GM12878 (cell line): ENCODE measurements at regions not wholly inside any gene's neighbourhood (a gene's known extent, or its start where the extent isn't known, plus 50 kb on each side); places are given as distances from the start of the nearest gene placed in this dataset.

Experiments used
- ATAC-seq: fragments of 200-7000 bp; cut with Tn5 transposase; 3 replicates; pipeline ENCODE4 v1.9.1; 2020; ENCODE audit warnings: mild to moderate bottlenecking, moderate library complexity
- BruUV-seq: library from RNA; stranded (reverse); fragments of 400-500 nt; replicated peaks from 2 replicates; lab custom pipeline; 2021; lab: Mats Ljungman, UMichigan
- CTCF ChIA-PET: fragments of 300-600 bp; sonication (Branson Sonifier 250); formaldehyde crosslinking; extraction: SDS; loops from one replicate; lab custom pipeline; 2021; ENCODE audit warnings: inconsistent platforms; lab: Yijun Ruan, JAX
- POLR2A ChIA-PET: fragments of 350-600 bp; formaldehyde crosslinking; extraction: SDS; loops from one replicate; lab custom pipeline; 2021; ENCODE audit warnings: inconsistent platforms; lab: Charles Lee
- RAD21 ChIA-PET: fragments of 300-600 bp; sonication (Branson Sonifier 250); formaldehyde crosslinking; loops from one replicate; lab custom pipeline; 2023; ENCODE audit warnings: antibody characterized with exemption; ENCODE audit not compliant: unreplicated experiment; lab: Charles Lee
- SMC1A ChIA-PET: fragments of 300-600 bp; sonication (Branson Sonifier 250); formaldehyde crosslinking; loops from one replicate; lab custom pipeline; 2023; ENCODE audit not compliant: unreplicated experiment, uncharacterized antibody; lab: Charles Lee
- DNase-seq: peaks from one replicate; pipeline ENCODE4 v3.0.0-alpha.2; 2011; ENCODE audit warnings: low read depth, low spot score
- FAIRE-seq: peaks from 3 replicates; lab custom pipeline; 2011; peaks lifted over from hg19 to GRCh38; lab: Jason Lieb, UNC
- H2AFZ ChIP-seq: 2 replicates; pipeline ENCODE4 v1.6.0; 2011; ENCODE audit warnings: low read depth, low read length, control low read depth; ENCODE audit not compliant: control insufficient read depth
- H3K27ac ChIP-seq: 2 replicates; pipeline ENCODE4 v1.5.1; 2011; ENCODE audit warnings: control low read depth; ENCODE audit not compliant: control insufficient read depth, insufficient read depth
- H3K27me3 ChIP-seq, 2 experiments: replicated peaks in 1 of 2; 2 replicates each; pipeline versions ENCODE4 v1.6.0 to v1.6.1; 2011; ENCODE audit warnings: low read length in 1 of 2; ENCODE audit not compliant: control insufficient read depth in 2 of 2, insufficient read depth in 2 of 2
- H3K36me3 ChIP-seq, 2 experiments: 2 replicates each; pipeline ENCODE4 v1.5.1; 2011; ENCODE audit warnings: low read length in 1 of 2; ENCODE audit not compliant: control insufficient read depth in 2 of 2, insufficient read depth in 2 of 2
- H3K4me1 ChIP-seq: 2 replicates; pipeline ENCODE4 v1.6.1; 2011; ENCODE audit warnings: mild to moderate bottlenecking, low read length, moderate library complexity, mixed read lengths; ENCODE audit not compliant: control insufficient read depth, insufficient read depth
- H3K4me2 ChIP-seq: 2 replicates; pipeline ENCODE4 v1.6.0; 2011; ENCODE audit warnings: control low read depth; ENCODE audit not compliant: control insufficient read depth, insufficient read depth
- H3K4me3 ChIP-seq: fragments of 200-600 bp; sonication (generic); 2 replicates; pipeline ENCODE4 v1.5.1; 2016
- H3K79me2 ChIP-seq: 2 replicates; pipeline ENCODE4 v1.6.0; 2011; ENCODE audit warnings: low read length; ENCODE audit not compliant: control insufficient read depth, insufficient read depth
- H3K9ac ChIP-seq: 2 replicates; pipeline ENCODE4 v1.8.0; 2011; ENCODE audit warnings: low read length, control low read depth, mixed read lengths; ENCODE audit not compliant: control insufficient read depth, insufficient read depth
- H3K9me3 ChIP-seq: replicated peaks from 3 replicates; pipeline ENCODE4 v1.5.1; 2011; ENCODE audit warnings: mild to moderate bottlenecking, low read length; ENCODE audit not compliant: control insufficient read depth, insufficient read depth
- H4K20me1 ChIP-seq: 2 replicates; pipeline ENCODE4 v1.6.0; 2011; ENCODE audit not compliant: control insufficient read depth, insufficient read depth
- BCL3 ChIP-seq: IDR thresholded peaks from 2 replicates; pipeline ENCODE4 v1.6.1; 2011; ENCODE audit warnings: borderline replicate concordance, low read depth, mild to moderate bottlenecking, moderate library complexity, low read length; ENCODE audit not compliant: insufficient read depth, poor library complexity, severe bottlenecking
- CHD4 ChIP-seq: fragments of 200-600 bp; sonication (generic); IDR thresholded peaks from 2 replicates; pipeline ENCODE4 v1.6.1; 2016; ENCODE audit warnings: mild to moderate bottlenecking
- DPF2 ChIP-seq: fragments of 450-650 bp; IDR thresholded peaks from 2 replicates; pipeline ENCODE4 v1.6.1; 2017; ENCODE audit warnings: mild to moderate bottlenecking
- EP300 ChIP-seq, 2 experiments: fragments of 150-350 bp in 1 of 2; IDR thresholded peaks; 2 replicates each; pipeline ENCODE4 v1.6.1; 2011 to 2012; ENCODE audit warnings: low read depth in 2 of 2, low read length in 2 of 2, borderline replicate concordance in 1 of 2, improper control_type of control experiment in 1 of 2, inconsistent platforms in 1 of 2; ENCODE audit not compliant: control insufficient read depth in 1 of 2
- ETV6 ChIP-seq, 2 experiments: fragments of 450-650 bp in 1 of 2; IDR thresholded peaks in 1 of 2; conservative IDR thresholded peaks in 1 of 2; 2 replicates each; pipeline ENCODE4 v1.6.1; 2014; ENCODE audit warnings: antibody characterized with exemption in 1 of 2, borderline replicate concordance in 1 of 2, low read depth in 1 of 2, mild to moderate bottlenecking in 1 of 2, moderate library complexity in 1 of 2
- EZH2 ChIP-seq: IDR thresholded peaks from 2 replicates; pipeline ENCODE4 v1.6.1; 2012; ENCODE audit warnings: low read depth, mild to moderate bottlenecking, control low read depth, inconsistent platforms, low read length, borderline replicate concordance; ENCODE audit not compliant: control insufficient read depth
- HCFC1 ChIP-seq: fragments of 150-350 bp; IDR thresholded peaks from 2 replicates; pipeline ENCODE4 v1.6.1; 2014; ENCODE audit warnings: low read length
- MXI1 ChIP-seq: fragments of 150-350 bp; IDR thresholded peaks from 2 replicates; pipeline ENCODE4 v1.6.1; 2011; ENCODE audit warnings: low read depth, mild to moderate bottlenecking, inconsistent platforms, low read length, improper control_type of control experiment
- NRF1 ChIP-seq: conservative IDR thresholded peaks from 2 replicates; pipeline ENCODE4 v1.6.1; 2011; ENCODE audit warnings: mild to moderate bottlenecking, low read depth, low read length, improper control_type of control experiment
- RFX5 ChIP-seq: IDR thresholded peaks from 2 replicates; pipeline ENCODE4 v1.6.1; 2011; ENCODE audit warnings: low read depth, low read length, improper control_type of control experiment
- SIX5 ChIP-seq: IDR thresholded peaks from 2 replicates; pipeline ENCODE4 v1.6.1; 2011; ENCODE audit warnings: mild to moderate bottlenecking, low read depth, low read length, moderate library complexity; ENCODE audit not compliant: severe bottlenecking
- SMAD1 ChIP-seq: fragments of 450-650 bp; IDR thresholded peaks from 2 replicates; pipeline ENCODE4 v1.6.1; 2018; ENCODE audit warnings: mild to moderate bottlenecking, low read depth; ENCODE audit not compliant: partially characterized antibody
- ZBTB40 ChIP-seq: fragments of 450-650 bp; IDR thresholded peaks from 2 replicates; pipeline ENCODE4 v1.6.1; 2016; ENCODE audit warnings: mild to moderate bottlenecking, moderate library complexity, borderline replicate concordance
- ZNF217 ChIP-seq: fragments of 450-650 bp; IDR thresholded peaks from 2 replicates; pipeline ENCODE4 v1.6.1; 2017; ENCODE audit warnings: antibody characterized with exemption, mild to moderate bottlenecking
- ZNF687 ChIP-seq: fragments of 450-650 bp; IDR thresholded peaks from 2 replicates; pipeline ENCODE4 v1.6.1; 2017; ENCODE audit warnings: mild to moderate bottlenecking, moderate library complexity
- WGBS: methylation state at CpG from one replicate; pipeline ENCODE4 v1.1.6; 2016; ENCODE audit warnings: low lambda C conversion rate; ENCODE audit not compliant: insufficient replicate concordance, insufficient coverage; ENCODE audit errors: missing lambda C conversion rate; 5-methylcytosine and 5-hydroxymethylcytosine counted together
- in situ Hi-C: fragments of 300-500 bp; cut with MboI; formaldehyde crosslinking; loops from 9 replicates; pipeline ENCODE4 v1.14.3; 2018; ENCODE audit warnings: mixed read lengths
- intact Hi-C: fragments of 100-400 bp; cut with micrococcal nuclease; formaldehyde crosslinking; loops from one replicate; pipeline ENCODE4 v1.14.2; 2022; ENCODE audit not compliant: unreplicated experiment

GRCh38 chr18:54662986-54663385 is 71.9 kb downstream of the DYNAP start:
- in situ Hi-C loops (no loop called here), intact Hi-C loops (no loop called here)
- no peak for ATAC-seq
- Histone ChIP-seq H3K79me2 (no peaks in the 10 kb centered on the region), H3K4me2 (no peak overlapping the region), H3K27me3 (no peaks in the 10 kb centered on the region), H3K36me3 (no peaks in the 10 kb centered on the region), H3K9me3 (no peaks in the 10 kb centered on the region), H2AFZ (no peak overlapping the region), H3K4me1 (no peaks in the 10 kb centered on the region), H4K20me1 (no peaks in the 10 kb centered on the region), H3K27ac (no peak overlapping the region), H3K4me3 (no peak overlapping the region), H3K9ac (no peak overlapping the region)
- RAD21 ChIA-PET = no interaction called here
- DNase-seq = no peak
- no TSS peak for BruUV-seq
- SMC1A ChIA-PET = interaction anchor here (1.5 kb wide), 1 partner anchor 8 kb away, joined by 6 read pairs; no protein-coding TSS in a partner anchor
- POLR2A ChIA-PET = no interaction called here
- 44% methylated on average over 2 of the region's 2 CpGs for whole genome bisulfite sequencing
- no peak for FAIRE-seq
- CTCF ChIA-PET = interaction anchor here (2.9 kb wide), 1 partner anchor 8 kb away, joined by 14 read pairs; no protein-coding TSS in a partner anchor
- no peak for TF ChIP-seq RFX5
- no peak for TF ChIP-seq ZBTB40
- no peak for TF ChIP-seq MXI1
- TF ChIP-seq EZH2 = no peak
- TF ChIP-seq BCL3 = no peak
- TF ChIP-seq CHD4 = no peak
- no peak for TF ChIP-seq EP300 (IDR thresholded peaks at IDR 0.05; ENCODE audit: borderline replicate concordance in 1 of 2, control insufficient read depth in 1 of 2, low read depth in 2 of 2, low read length in 2 of 2)
- TF ChIP-seq ZNF217 = no peak
- no peak for TF ChIP-seq SIX5
- no peak for TF ChIP-seq ZNF687
- TF ChIP-seq DPF2 = no peak
- no peak for TF ChIP-seq ETV6 (conservative IDR thresholded peaks at IDR 0.05 in 1 of 2, IDR thresholded peaks at IDR 0.05 in 1 of 2; ENCODE audit: borderline replicate concordance in 1 of 2, low read depth in 1 of 2)
- TF ChIP-seq HCFC1 = no peak
- no peak for TF ChIP-seq NRF1
- no peak for TF ChIP-seq SMAD1
